ENCODE measurements at regions not wholly inside any gene's neighbourhood (a gene's known extent, or its start where the extent isn't known, plus 50 kb on each side); places are given as distances from the start of the nearest gene placed in this dataset.
"Not testable (repeated sequence)": the region's sequence is repeated elsewhere in the genome, so short reads cannot be mapped to it uniquely, and the experiment has no call there.

DNA sequence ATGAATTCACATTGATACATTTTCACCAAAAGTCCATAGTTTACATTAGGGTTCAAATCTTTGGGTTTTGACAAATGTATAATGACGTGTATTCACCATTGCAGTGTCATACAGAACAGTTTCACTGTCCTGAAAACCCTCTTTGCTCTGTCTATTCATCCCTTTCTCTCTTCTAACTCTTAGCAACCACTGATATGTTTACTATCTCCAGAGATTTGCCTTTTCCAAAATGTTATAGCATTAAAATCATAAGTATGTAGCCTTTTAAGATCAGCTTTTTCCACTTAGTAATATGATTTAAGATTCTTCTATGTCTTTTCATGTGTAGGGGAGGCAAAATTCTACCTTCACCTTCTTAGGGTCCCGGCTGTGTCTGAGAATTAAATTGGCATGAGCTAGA lies 203.8 kb downstream of the TPRG1 start:
- TF ChIP-seq, protein P1, sequence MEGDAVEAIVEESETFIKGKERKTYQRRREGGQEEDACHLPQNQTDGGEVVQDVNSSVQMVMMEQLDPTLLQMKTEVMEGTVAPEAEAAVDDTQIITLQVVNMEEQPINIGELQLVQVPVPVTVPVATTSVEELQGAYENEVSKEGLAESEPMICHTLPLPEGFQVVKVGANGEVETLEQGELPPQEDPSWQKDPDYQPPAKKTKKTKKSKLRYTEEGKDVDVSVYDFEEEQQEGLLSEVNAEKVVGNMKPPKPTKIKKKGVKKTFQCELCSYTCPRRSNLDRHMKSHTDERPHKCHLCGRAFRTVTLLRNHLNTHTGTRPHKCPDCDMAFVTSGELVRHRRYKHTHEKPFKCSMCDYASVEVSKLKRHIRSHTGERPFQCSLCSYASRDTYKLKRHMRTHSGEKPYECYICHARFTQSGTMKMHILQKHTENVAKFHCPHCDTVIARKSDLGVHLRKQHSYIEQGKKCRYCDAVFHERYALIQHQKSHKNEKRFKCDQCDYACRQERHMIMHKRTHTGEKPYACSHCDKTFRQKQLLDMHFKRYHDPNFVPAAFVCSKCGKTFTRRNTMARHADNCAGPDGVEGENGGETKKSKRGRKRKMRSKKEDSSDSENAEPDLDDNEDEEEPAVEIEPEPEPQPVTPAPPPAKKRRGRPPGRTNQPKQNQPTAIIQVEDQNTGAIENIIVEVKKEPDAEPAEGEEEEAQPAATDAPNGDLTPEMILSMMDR (conservative IDR thresholded peaks at IDR 0.05; ENCODE audit: control insufficient read depth, insufficient read depth, low read depth, low read length): no peak
- no peak for DNase-seq (ENCODE audit: low read depth)
- no peak overlapping the region for H3K4me3 ChIP-seq (ENCODE audit: control insufficient read depth, low read depth, low read length)

DNA sequence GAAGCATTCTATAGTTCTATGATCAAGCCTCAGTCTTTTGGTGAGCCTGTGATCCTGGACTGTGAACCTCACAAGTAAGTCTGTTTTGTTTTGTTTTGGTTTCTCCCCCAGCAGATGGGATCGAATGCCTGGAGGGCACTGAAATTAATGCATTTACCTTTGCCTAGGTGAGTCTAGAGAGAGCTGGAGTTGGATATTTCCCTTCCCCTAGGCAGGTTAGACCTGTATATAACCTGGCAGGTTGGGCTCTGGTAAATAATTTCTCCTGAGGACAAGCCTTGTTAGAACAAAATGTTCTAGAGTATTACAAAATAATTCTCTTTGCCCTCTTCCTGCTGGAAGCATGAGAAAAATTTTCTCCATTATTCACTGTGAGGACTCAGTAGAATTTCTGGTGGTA lies 211.9 kb downstream of the TPRG1 start:
- DNase-seq (ENCODE audit: low read depth): no peak
- H3K4me3 ChIP-seq (ENCODE audit: control insufficient read depth, low read depth, low read length): no peak overlapping the region
- TF ChIP-seq, protein P1 (conservative IDR thresholded peaks at IDR 0.05; ENCODE audit: control insufficient read depth, insufficient read depth, low read depth, low read length): no peak

DNA sequence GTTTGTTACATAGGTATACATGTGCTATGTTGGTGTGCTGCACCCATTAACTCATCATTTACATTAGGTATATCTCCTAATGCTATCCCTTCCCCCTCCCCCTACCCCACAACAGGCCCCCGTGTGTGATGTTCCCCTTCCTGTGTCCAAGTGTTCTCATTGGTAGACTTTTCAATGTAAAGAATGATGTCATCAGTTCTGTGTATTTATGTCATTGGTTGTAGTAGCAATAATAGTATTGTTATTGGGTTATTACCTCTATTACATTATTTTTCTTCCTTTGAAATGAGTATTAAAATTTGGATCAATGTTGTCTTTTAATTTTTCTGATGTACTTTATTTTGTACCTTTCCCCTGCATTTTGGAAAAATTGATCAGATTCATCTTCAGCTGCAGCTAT lies 214.1 kb downstream of the TPRG1 start:
- not testable (repeated sequence) for DNase-seq (ENCODE audit: low read depth); H3K4me3 ChIP-seq (ENCODE audit: control insufficient read depth, low read depth, low read length)

DNA sequence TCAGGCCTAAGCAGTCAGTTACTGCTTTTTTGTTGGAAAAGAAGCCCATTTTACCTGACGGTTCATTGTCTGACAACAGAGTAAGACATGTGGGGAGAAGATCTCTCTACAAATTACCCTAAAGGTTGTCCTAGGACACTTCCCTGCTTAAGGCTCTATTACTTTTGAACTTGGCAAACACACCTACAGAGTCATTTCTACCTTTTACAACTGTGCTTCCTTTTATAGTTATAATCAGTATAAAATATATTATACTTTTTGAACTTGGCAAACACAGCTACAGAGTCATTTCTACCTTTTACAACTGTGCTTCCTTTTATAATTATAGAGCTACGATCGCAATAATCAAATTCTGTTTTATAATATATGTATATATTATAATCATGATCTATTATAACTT lies 215.0 kb downstream of the TPRG1 start:
- no peak overlapping the region for H3K4me3 ChIP-seq (ENCODE audit: control insufficient read depth, low read depth, low read length)
- TF ChIP-seq, protein P1 (conservative IDR thresholded peaks at IDR 0.05; ENCODE audit: control insufficient read depth, insufficient read depth, low read depth, low read length): no peak
- DNase-seq (ENCODE audit: low read depth): no peak

DNA sequence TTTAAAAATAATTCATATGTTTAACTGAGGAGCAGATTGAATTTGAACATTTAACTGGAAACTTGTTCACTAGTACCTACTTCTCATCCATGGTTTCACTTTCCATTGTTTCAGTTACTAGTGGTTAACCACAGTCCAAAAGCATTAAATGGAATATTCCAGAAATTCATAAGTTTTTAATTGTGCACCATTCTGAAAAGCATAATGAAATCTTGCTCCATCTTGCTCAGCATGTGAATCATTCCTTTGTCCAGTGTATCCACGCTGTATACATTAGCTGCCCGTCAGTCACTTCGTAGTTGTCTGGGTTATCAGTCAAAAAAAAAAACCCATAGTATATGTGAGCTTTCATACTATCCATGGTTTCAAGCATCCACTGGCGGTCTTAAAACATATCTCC lies 217.6 kb downstream of the TPRG1 start:
- no peak overlapping the region for H3K4me3 ChIP-seq (ENCODE audit: control insufficient read depth, low read depth, low read length)
- DNase-seq (ENCODE audit: low read depth): no peak
- TF ChIP-seq, protein P1 (conservative IDR thresholded peaks at IDR 0.05; ENCODE audit: control insufficient read depth, insufficient read depth, low read depth, low read length): no peak

DNA sequence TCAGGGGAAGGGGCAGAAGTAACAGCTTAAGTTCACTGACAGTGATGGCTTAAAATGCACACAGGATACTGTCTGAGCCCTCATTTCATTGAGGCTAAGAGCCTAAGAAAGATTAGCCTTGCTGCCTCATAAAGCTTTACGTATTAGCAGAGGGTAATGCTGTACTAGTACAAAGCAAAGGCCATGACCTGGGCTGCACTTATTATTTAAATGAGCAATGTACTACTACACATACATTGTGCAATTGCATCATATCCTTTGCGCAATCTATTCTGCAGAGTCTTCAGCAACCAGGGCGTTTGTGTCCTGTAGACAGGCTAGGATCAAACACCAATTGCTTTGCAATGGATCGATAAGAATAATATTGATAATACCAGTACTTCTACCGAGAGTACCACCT lies 221.8 kb downstream of the TPRG1 start:
- no peak overlapping the region for H3K4me3 ChIP-seq (ENCODE audit: control insufficient read depth, low read depth, low read length)
- TF ChIP-seq, protein P1 (conservative IDR thresholded peaks at IDR 0.05; ENCODE audit: control insufficient read depth, insufficient read depth, low read depth, low read length): no peak

DNA sequence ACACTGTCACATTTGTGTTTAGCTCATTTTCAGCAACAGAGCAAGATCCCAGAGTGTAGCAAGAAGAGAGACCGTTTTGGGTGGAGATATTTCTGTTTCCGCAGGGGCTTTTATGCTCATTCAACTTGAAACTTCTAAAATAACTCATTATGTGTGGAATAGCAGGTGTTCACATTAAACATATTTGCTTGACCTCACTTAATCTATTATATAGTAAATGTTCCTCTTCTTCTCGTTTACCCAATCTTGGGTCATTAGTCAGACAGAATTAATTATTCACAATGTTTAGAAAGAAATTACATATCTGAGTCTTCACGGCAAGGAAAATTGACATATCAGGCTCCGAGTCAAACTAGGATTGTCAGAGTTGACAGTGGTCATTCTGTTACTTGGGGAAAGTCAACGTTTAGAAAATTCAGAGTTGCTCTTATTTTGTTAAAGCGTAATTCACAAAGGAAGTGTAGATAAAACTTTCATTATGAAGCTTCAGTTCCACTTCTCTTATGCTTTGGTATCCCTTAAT lies 222.9 kb downstream of the TPRG1 start:
- no peak for DNase-seq (ENCODE audit: low read depth)
- TF ChIP-seq, protein P1 (conservative IDR thresholded peaks at IDR 0.05; ENCODE audit: control insufficient read depth, insufficient read depth, low read depth, low read length): no peak
- H3K4me3 ChIP-seq (ENCODE audit: control insufficient read depth, low read depth, low read length): no peak overlapping the region

More for the DNA sequence above, 221.8 kb downstream of the TPRG1 start:
- DNase-seq (ENCODE audit: low read depth): peak; percentile 60
